Ishikawa (cell line): ENCODE measurements at regions not wholly inside any gene's neighbourhood (a gene's known extent, or its start where the extent isn't known, plus 50 kb on each side); places are given as distances from the start of the nearest gene placed in this dataset.

ENCODE experiments used
- CEBPB ChIP-seq: IDR thresholded peaks from 2 replicates; pipeline ENCODE4 v1.6.1; 2012
- CREB1 ChIP-seq: IDR thresholded peaks from 2 replicates; pipeline ENCODE4 v1.6.1; 2012; ENCODE audit warnings: low read depth
- EGR1 ChIP-seq: IDR thresholded peaks from 2 replicates; pipeline ENCODE4 v1.6.1; 2012
- EP300 ChIP-seq: IDR thresholded peaks from 2 replicates; pipeline ENCODE4 v1.6.1; 2012; ENCODE audit warnings: borderline replicate concordance
- FOXM1 ChIP-seq: IDR thresholded peaks from 2 replicates; pipeline ENCODE4 v1.6.1; 2012; ENCODE audit warnings: low read depth, borderline replicate concordance
- NFIC ChIP-seq: IDR thresholded peaks from 2 replicates; pipeline ENCODE4 v1.6.1; 2012
- RAD21 ChIP-seq: IDR thresholded peaks from 2 replicates; pipeline ENCODE4 v1.6.1; 2012; ENCODE audit warnings: low read depth
- TAF1 ChIP-seq: IDR thresholded peaks from 2 replicates; pipeline ENCODE4 v1.6.1; 2012; ENCODE audit warnings: low read depth, mild to moderate bottlenecking
- TCF12 ChIP-seq: IDR thresholded peaks from 2 replicates; pipeline ENCODE4 v1.6.1; 2012; ENCODE audit warnings: low read depth
- TEAD4 ChIP-seq: IDR thresholded peaks from 2 replicates; pipeline ENCODE4 v1.6.1; 2012
- YY1 ChIP-seq: IDR thresholded peaks from 2 replicates; pipeline ENCODE4 v1.6.1; 2012; ENCODE audit warnings: low read depth
- ZBTB7A ChIP-seq: IDR thresholded peaks from 2 replicates; pipeline ENCODE4 v1.6.1; 2012; ENCODE audit warnings: low read depth
- TF ChIP-seq, protein P1 (sequence below): IDR thresholded peaks from 2 replicates; pipeline ENCODE4 v1.6.1; 2012
- TF ChIP-seq, protein P2 (sequence below): IDR thresholded peaks from 2 replicates; pipeline ENCODE4 v1.6.1; 2012
- TF ChIP-seq, protein P3 (sequence below): IDR thresholded peaks from 2 replicates; pipeline ENCODE4 v1.6.1; 2012; ENCODE audit warnings: low read depth, mild to moderate bottlenecking

DNA sequence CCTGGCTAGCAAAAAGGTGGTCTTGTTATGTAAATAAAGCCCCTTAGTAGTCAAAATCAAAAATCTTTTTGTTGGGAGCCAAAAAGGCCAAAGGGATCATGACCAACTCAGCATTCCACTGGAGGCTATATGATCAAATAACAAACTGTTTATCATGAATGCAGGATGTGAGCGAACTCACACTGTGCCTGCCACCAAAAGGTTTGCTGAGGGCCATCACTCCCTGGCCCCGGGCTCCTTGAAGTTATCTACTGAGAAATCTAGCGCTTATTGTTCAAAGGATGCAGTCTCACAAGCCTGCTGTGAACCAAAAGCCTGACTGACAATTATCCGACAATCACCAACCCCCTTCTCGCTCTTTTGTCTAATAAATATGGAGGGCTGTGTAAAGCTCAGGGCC is 107.2 kb upstream of the DDHD1 start:
- TF ChIP-seq NFIC: no peak
- TF ChIP-seq, protein P1, sequence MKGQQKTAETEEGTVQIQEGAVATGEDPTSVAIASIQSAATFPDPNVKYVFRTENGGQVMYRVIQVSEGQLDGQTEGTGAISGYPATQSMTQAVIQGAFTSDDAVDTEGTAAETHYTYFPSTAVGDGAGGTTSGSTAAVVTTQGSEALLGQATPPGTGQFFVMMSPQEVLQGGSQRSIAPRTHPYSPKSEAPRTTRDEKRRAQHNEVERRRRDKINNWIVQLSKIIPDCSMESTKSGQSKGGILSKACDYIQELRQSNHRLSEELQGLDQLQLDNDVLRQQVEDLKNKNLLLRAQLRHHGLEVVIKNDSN: no peak
- TF ChIP-seq, protein P2, sequence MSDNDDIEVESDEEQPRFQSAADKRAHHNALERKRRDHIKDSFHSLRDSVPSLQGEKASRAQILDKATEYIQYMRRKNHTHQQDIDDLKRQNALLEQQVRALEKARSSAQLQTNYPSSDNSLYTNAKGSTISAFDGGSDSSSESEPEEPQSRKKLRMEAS: no peak
- no peak for TF ChIP-seq CREB1
- no peak for TF ChIP-seq EP300
- TF ChIP-seq ZBTB7A: no peak
- TF ChIP-seq EGR1: no peak
- TF ChIP-seq TEAD4: no peak
- TF ChIP-seq TCF12: no peak
- TF ChIP-seq RAD21: no peak
- TF ChIP-seq YY1: no peak
- TF ChIP-seq, protein P3, sequence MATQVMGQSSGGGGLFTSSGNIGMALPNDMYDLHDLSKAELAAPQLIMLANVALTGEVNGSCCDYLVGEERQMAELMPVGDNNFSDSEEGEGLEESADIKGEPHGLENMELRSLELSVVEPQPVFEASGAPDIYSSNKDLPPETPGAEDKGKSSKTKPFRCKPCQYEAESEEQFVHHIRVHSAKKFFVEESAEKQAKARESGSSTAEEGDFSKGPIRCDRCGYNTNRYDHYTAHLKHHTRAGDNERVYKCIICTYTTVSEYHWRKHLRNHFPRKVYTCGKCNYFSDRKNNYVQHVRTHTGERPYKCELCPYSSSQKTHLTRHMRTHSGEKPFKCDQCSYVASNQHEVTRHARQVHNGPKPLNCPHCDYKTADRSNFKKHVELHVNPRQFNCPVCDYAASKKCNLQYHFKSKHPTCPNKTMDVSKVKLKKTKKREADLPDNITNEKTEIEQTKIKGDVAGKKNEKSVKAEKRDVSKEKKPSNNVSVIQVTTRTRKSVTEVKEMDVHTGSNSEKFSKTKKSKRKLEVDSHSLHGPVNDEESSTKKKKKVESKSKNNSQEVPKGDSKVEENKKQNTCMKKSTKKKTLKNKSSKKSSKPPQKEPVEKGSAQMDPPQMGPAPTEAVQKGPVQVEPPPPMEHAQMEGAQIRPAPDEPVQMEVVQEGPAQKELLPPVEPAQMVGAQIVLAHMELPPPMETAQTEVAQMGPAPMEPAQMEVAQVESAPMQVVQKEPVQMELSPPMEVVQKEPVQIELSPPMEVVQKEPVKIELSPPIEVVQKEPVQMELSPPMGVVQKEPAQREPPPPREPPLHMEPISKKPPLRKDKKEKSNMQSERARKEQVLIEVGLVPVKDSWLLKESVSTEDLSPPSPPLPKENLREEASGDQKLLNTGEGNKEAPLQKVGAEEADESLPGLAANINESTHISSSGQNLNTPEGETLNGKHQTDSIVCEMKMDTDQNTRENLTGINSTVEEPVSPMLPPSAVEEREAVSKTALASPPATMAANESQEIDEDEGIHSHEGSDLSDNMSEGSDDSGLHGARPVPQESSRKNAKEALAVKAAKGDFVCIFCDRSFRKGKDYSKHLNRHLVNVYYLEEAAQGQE: no peak
- TF ChIP-seq TAF1: no peak
- no peak for TF ChIP-seq CEBPB
- no peak for TF ChIP-seq FOXM1

DNA sequence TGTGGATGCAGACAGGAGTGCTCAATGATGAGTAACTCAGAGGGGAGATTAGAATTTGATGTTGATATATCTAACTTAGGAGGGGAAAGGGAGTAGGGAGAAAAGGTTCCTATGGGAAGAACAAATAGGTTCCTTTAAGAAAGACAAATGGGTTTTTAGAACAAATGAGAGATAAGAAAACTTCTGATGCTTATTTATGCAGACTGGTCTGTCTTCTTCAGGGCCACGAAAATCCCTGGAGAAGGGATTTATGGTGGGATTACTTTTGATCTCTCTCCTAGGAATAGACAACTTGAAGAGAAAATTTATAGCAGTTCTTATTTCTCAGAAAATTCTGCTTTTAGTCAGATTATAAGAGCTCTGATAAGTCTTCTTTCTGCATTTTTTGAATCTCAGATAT is 99.0 kb upstream of the DDHD1 start:
- TF ChIP-seq NFIC (no peak), CREB1 (no peak), TCF12 (no peak), FOXM1 (no peak), ZBTB7A (no peak), RAD21 (no peak)
- TF ChIP-seq, protein P2: no peak

DNA sequence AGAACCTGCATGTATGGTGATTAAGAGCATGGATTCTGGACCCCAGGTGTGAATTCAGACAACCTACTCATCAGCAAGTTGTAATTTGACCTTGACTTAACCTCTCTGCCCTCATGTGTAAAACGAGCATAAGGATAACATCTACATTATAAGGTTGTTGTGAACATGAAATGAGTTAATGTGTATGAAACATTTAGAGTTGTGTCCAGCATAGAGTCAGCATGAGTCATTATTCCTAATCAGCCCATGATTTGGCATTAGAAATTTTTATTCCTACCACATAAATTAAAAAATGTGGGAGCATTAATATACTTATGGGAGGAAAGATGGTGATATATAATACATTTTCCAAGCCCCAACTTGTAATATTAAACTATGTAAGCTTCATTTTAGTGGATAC is 95.9 kb upstream of the DDHD1 start:
- TF ChIP-seq TEAD4: no peak
- TF ChIP-seq, protein P1: no peak
- TF ChIP-seq RAD21: no peak
- TF ChIP-seq NFIC: no peak
- TF ChIP-seq, protein P3: no peak
- no peak for TF ChIP-seq TCF12
- TF ChIP-seq CEBPB: no peak
- TF ChIP-seq, protein P2: no peak
- no peak for TF ChIP-seq EGR1
- no peak for TF ChIP-seq ZBTB7A
- TF ChIP-seq EP300: no peak
- TF ChIP-seq TAF1: no peak
- no peak for TF ChIP-seq CREB1

DNA sequence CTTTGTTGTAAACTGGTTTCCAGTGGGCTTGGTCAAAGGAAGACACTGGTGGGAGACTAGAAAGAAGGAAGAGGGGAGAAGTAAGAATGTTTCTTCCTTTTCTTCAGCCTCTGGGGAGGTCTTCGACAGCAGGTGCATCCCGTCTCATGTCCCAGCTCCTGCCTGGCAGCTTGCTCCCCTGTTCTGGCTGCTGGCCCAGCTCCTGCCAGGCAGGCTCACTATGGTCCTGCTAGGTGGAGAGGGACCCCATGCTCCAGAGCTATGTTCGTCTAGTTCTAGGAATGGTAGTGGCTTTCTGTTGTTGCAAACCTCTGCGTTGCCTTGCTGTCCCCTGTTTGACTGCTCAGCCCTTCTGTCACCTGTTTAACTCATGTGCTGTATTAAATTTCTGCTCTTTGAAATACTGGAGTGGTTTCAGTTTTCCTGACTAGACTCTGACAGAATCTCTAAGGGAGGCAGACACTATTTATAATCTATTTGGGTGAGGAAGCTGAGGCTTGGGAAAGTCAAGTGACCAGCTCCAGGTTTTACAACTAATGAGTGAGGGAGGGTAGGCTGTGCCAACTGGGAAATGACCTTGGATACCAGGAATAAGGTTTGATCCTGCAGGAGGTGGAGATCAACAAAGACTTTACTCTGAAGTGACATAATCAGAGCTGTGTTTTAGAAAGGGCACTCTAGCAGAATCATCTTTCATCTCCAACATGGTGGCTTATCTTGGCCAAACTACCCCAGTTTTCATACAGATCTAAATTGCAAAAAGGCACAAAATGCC is 94.7 kb upstream of the DDHD1 start:
- TF ChIP-seq CEBPB: no peak
- no peak for TF ChIP-seq ZBTB7A
- no peak for TF ChIP-seq RAD21
- no peak for TF ChIP-seq YY1
- TF ChIP-seq CREB1: no peak
- no peak for TF ChIP-seq FOXM1
- TF ChIP-seq TCF12: no peak
- no peak for TF ChIP-seq EGR1
- no peak for TF ChIP-seq TEAD4
- TF ChIP-seq, protein P1: no peak
- TF ChIP-seq, protein P2: no peak
- TF ChIP-seq, protein P3: no peak
- no peak for TF ChIP-seq NFIC
- no peak for TF ChIP-seq TAF1
- no peak for TF ChIP-seq EP300
